Type B pancreatic cell (in vitro differentiated cells): ENCODE measurements at regions not wholly inside any gene's neighbourhood (a gene's known extent, or its start where the extent isn't known, plus 50 kb on each side); places are given as distances from the start of the nearest gene placed in this dataset.

Experiments
- DNase-seq: peaks from one replicate; pipeline ENCODE4 v3.0.0; 2021; ENCODE audit warnings: mixed read lengths; ENCODE audit not compliant: unreplicated experiment; ENCODE audit errors: extremely low spot score
- H3K27ac Mint-ChIP-seq: 2 replicates; pipeline ENCODE4 v1.8.0; 2021; ENCODE audit warnings: mild to moderate bottlenecking, mixed read lengths
- H3K27me3 Mint-ChIP-seq: 2 replicates; pipeline ENCODE4 v1.8.0; 2021; ENCODE audit warnings: mixed read lengths
- H3K36me3 Mint-ChIP-seq: 2 replicates; pipeline ENCODE4 v1.8.0; 2021; ENCODE audit warnings: mixed read lengths
- H3K4me1 Mint-ChIP-seq: one replicate; pipeline ENCODE4 v1.8.0; 2021; ENCODE audit warnings: mixed read lengths; ENCODE audit not compliant: unreplicated experiment
- H3K4me3 Mint-ChIP-seq: 2 replicates; pipeline ENCODE4 v1.8.0; 2021; ENCODE audit warnings: mild to moderate bottlenecking, mixed read lengths
- H3K9me3 Mint-ChIP-seq: 2 replicates; pipeline ENCODE4 v1.8.0; 2021; ENCODE audit warnings: mixed read lengths
- CTCF ChIP-seq: fragments of 200-600 bp; sonication (generic); conservative IDR thresholded peaks from 2 replicates; pipeline ENCODE4 v1.5.0; 2021; ENCODE audit warnings: antibody characterized with exemption, mild to moderate bottlenecking

DNA sequence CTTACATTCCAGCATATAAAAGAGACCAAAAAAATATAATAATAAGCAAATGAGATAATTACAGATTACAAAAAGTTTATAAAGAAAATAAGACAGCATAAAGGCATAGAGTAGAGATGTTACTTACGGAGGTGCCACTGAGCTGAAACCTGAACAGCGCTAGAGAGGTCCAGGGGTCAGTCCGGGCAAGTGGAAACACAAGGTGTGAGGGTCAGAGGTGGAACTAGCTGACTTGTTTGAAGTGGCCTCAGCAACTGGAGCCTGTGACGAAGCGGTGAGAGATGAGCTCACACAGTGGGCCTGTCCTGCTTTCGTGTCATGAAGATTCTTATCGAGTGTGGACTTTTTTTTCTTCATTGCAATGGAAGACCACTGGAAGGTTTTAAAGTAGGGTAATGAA lies 288.3 kb upstream of the TANK start:
- peaks cover 6% of the 10 kb centered on the region for H3K27me3 Mint-ChIP-seq
- no peaks in the 10 kb centered on the region for H3K36me3 Mint-ChIP-seq
- no peak overlapping the region for H3K27ac Mint-ChIP-seq
- peaks cover 16% of the 10 kb centered on the region for H3K4me1 Mint-ChIP-seq
- DNase-seq, result no peak
- H3K4me3 Mint-ChIP-seq, result no peak overlapping the region
- H3K9me3 Mint-ChIP-seq, result peaks cover 10% of the 10 kb centered on the region
- TF ChIP-seq CTCF, result no peak

DNA sequence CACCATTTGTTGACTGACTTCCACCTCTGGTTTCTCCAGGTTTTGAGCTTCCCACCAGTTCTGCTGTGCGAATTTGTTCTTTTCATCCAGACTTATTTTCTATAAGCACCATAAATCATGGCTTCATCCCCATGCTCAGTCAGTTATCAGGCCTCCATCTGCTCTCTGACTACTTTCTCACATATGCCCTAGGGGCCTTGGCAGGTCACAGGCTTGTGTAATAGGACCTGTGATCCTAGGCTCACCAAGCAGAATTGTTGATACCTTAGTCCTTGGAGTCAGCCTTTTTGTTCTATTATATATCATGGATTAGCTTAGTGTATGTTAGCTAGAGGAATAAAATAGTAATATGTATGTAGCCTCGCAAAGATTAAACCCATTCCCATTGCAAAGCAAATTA lies 284.2 kb upstream of the TANK start:
- no peak for DNase-seq
- no peak overlapping the region for H3K27ac Mint-ChIP-seq
- peaks cover 3% of the 10 kb centered on the region for H3K4me1 Mint-ChIP-seq
- H3K9me3 Mint-ChIP-seq, result peaks cover 6% of the 10 kb centered on the region
- H3K36me3 Mint-ChIP-seq, result no peaks in the 10 kb centered on the region
- H3K27me3 Mint-ChIP-seq, result peaks cover 2% of the 10 kb centered on the region
- H3K4me3 Mint-ChIP-seq, result no peak overlapping the region
- TF ChIP-seq CTCF, result no peak

- H3K27ac Mint-ChIP-seq, result no peak overlapping the region
- peaks cover 4% of the 10 kb centered on the region for H3K9me3 Mint-ChIP-seq
- H3K36me3 Mint-ChIP-seq, result no peaks in the 10 kb centered on the region
- no peaks in the 10 kb centered on the region for H3K27me3 Mint-ChIP-seq
- H3K4me3 Mint-ChIP-seq, result no peak overlapping the region
- H3K4me1 Mint-ChIP-seq, result no peaks in the 10 kb centered on the region
- no peak for TF ChIP-seq CTCF
- no peak for DNase-seq
Observed at GRCh38 chr2:160876765-160877164, 283.5 kb upstream of the TANK start.

DNA sequence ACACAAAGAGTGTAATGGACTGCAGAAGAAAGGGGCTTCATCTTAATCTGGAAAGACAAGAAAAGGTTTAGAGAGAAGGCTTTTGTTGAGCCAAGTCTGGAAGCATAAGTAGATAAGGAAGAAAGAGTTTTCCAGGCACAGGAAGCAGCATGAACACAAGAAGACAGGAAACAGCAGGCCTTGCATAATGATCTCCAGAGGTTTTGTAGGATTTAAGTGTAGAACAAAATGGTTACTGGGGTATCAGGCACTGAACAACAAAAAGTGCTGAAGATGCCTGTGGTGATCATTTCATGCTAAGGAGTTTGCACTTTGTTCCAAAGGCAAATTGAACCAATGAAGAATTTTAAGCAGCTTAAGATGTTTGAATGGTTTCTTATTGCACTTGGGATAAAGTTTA lies 281.6 kb upstream of the TANK start:
- H3K4me3 Mint-ChIP-seq, result no peak overlapping the region
- H3K9me3 Mint-ChIP-seq, result no peaks in the 10 kb centered on the region
- DNase-seq, result no peak
- H3K4me1 Mint-ChIP-seq, result peaks cover 4% of the 10 kb centered on the region
- no peaks in the 10 kb centered on the region for H3K27me3 Mint-ChIP-seq
- TF ChIP-seq CTCF, result no peak
- H3K27ac Mint-ChIP-seq, result no peak overlapping the region
- no peaks in the 10 kb centered on the region for H3K36me3 Mint-ChIP-seq

DNA sequence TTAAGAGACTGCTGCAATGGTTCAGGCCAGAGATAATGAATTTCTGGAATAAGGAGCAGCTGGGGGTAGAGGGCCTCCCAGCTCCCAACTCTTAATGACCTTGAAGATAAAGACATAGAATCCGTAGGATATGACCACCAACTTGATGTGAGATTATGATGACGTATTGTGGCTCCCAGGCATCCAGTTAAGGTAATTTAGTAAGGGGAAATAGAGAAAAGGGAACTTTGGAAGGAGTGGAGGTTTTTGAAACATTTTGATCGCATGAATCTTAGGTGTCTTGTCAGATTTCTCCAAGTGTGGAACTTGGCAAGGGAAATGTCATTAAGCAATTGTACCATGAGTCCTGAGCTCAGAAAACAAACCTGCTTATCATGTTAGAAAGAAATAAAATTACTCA lies 277.3 kb upstream of the TANK start:
- H3K36me3 Mint-ChIP-seq, result no peaks in the 10 kb centered on the region
- TF ChIP-seq CTCF, result no peak
- H3K4me1 Mint-ChIP-seq, result peaks cover 9% of the 10 kb centered on the region
- DNase-seq, result no peak
- H3K27me3 Mint-ChIP-seq, result no peaks in the 10 kb centered on the region
- H3K27ac Mint-ChIP-seq, result no peak overlapping the region
- H3K9me3 Mint-ChIP-seq, result no peaks in the 10 kb centered on the region
- no peak overlapping the region for H3K4me3 Mint-ChIP-seq

GRCh38 chr2:160884056-160884455 lies 276.2 kb upstream of the TANK start:
- H3K27me3 Mint-ChIP-seq, result no peaks in the 10 kb centered on the region
- no peak overlapping the region for H3K27ac Mint-ChIP-seq
- no peak for DNase-seq
- no peak for TF ChIP-seq CTCF
- peaks cover 9% of the 10 kb centered on the region for H3K4me1 Mint-ChIP-seq
- no peaks in the 10 kb centered on the region for H3K9me3 Mint-ChIP-seq
- H3K4me3 Mint-ChIP-seq, result no peak overlapping the region
- H3K36me3 Mint-ChIP-seq, result no peaks in the 10 kb centered on the region
